Neural progenitor cell (in vitro differentiated cells): ENCODE measurements at regions not wholly inside any gene's neighbourhood (a gene's known extent, or its start where the extent isn't known, plus 50 kb on each side); places are given as distances from the start of the nearest gene placed in this dataset.

Experiments
- EZH2phosphoT487 ChIP-seq: fragments of 200-600 bp; sonication (generic); IDR thresholded peaks from 2 replicates; pipeline ENCODE4 v1.6.1; 2017; ENCODE audit warnings: antibody characterized with exemption
- TF ChIP-seq, protein P1 (sequence below): fragments of 200-600 bp; sonication (generic); IDR thresholded peaks from 2 replicates; pipeline ENCODE4 v1.5.1; 2017; ENCODE audit warnings: antibody characterized with exemption, mild to moderate bottlenecking

DNA sequence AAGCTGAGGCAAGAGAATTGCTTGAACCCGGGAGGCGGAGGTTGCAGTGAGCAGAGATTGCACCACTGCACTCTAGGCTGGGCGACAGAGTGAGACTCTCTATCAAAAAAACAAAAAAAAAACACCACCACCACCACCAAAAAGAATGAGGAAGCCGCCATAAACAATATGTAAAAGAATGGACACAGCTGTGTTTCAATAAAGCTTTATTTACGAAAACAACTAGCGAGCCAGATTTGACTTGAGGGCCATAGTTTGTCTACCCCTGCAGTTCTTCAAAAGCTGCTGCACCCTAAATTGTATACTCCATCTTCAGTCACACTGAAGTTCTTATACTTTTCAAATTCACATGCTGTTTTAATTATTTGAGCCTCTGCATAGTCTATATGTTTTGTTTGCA lies 306.5 kb upstream of the KLF3 start:
- TF ChIP-seq, protein P1, sequence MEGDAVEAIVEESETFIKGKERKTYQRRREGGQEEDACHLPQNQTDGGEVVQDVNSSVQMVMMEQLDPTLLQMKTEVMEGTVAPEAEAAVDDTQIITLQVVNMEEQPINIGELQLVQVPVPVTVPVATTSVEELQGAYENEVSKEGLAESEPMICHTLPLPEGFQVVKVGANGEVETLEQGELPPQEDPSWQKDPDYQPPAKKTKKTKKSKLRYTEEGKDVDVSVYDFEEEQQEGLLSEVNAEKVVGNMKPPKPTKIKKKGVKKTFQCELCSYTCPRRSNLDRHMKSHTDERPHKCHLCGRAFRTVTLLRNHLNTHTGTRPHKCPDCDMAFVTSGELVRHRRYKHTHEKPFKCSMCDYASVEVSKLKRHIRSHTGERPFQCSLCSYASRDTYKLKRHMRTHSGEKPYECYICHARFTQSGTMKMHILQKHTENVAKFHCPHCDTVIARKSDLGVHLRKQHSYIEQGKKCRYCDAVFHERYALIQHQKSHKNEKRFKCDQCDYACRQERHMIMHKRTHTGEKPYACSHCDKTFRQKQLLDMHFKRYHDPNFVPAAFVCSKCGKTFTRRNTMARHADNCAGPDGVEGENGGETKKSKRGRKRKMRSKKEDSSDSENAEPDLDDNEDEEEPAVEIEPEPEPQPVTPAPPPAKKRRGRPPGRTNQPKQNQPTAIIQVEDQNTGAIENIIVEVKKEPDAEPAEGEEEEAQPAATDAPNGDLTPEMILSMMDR, result no peak
- no peak for TF ChIP-seq EZH2phosphoT487
